ENCODE measurements at regions not wholly inside any gene's neighbourhood (a gene's known extent, or its start where the extent isn't known, plus 50 kb on each side); places are given as distances from the start of the nearest gene placed in this dataset.

DNA sequence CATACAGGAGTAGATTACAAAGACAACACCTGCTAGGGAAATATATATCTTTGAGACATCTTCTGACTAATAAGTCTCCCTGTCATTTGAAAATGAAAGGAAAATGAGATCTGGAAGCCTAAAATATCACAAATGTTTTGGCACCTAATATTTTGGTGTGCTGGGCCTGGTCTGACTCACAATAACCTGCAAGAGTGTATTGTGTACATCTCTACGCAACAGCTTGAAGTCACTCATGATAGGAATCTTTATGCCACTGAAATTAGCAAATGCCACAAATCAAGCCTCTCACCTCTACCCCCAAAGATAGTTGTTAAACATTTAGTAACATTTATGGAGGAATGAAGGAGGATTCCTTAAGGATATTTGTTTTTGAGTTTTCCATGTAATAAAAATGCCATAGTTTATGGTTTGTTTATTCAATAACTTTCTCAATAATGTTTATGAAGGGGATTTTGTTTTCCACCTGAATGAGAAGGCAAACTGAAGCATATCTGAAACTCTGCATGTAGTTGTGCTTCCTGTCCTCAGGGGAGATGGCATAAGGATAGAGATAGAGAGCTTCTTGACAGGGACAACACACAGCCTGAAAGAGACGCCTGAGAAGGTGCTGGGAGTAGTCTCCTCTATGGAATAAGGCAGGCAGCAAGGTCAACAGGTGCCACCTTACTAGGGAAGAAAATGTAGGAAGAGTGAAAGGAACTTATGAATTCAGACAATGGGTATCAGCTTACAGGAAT, 197.4 kb downstream of the AHR start:
- H3K36me3 ChIP-seq (ENCODE audit: control insufficient read depth, insufficient read depth, low read length): no peaks in the 10 kb centered on the region
- no peaks in the 10 kb centered on the region for H3K27me3 ChIP-seq (ENCODE audit: control insufficient read depth, insufficient read depth, low read length)
- TF ChIP-seq CTCF (IDR thresholded peaks at IDR 0.05; ENCODE audit: insufficient read depth, low read length, poor library complexity, severe bottlenecking): no peak
- no peak for DNase-seq (ENCODE audit: low read depth)
- H3K4me3 ChIP-seq (ENCODE audit: low read depth, low read length): no peak overlapping the region

- no peak for TF ChIP-seq CTCF (IDR thresholded peaks at IDR 0.05; ENCODE audit: insufficient read depth, low read length, poor library complexity, severe bottlenecking)
- DNase-seq (ENCODE audit: low read depth): no peak
- Histone ChIP-seq H3K36me3 (ENCODE audit: control insufficient read depth, insufficient read depth, low read length) (no peaks in the 10 kb centered on the region), H3K4me3 (ENCODE audit: low read depth, low read length) (no peak overlapping the region), H3K27me3 (ENCODE audit: control insufficient read depth, insufficient read depth, low read length) (no peaks in the 10 kb centered on the region)
These were observed 198.7 kb downstream of the AHR start for GRCh38 chr7:17497136-17497535.

DNA sequence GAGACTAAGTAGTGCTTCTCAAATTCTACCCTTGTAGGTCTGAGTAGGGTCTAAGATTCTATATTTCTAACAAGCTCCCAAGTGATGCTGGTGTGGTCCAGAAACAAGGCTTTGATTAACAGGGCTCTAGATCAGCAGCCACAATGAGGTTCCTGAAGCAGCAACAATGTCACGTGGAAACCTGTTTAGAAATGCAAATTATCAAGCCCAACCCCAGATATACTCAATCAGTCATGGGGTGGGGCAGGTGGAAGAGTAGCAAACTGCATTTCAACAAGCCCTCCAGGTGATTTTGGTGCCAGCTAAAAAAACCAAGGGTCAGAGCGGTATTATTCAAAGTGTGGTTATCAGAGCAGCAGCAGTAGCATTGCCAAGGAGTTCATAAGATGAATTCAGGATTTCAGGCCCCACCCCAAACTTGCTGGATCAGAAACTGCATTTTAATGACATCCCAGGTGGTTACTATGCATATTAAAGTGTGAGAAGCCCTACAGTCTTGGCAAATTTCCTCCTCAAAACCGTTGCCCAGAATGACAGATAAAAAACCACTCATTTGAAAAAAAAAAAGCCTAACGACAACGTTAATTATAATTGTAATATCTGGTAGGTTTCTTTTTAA, 199.2 kb downstream of the AHR start:
- TF ChIP-seq CTCF (IDR thresholded peaks at IDR 0.05; ENCODE audit: insufficient read depth, low read length, poor library complexity, severe bottlenecking): no peak
- no peaks in the 10 kb centered on the region for H3K36me3 ChIP-seq (ENCODE audit: control insufficient read depth, insufficient read depth, low read length)
- no peaks in the 10 kb centered on the region for H3K27me3 ChIP-seq (ENCODE audit: control insufficient read depth, insufficient read depth, low read length)
- no peak overlapping the region for H3K4me3 ChIP-seq (ENCODE audit: low read depth, low read length)
- no peak for DNase-seq (ENCODE audit: low read depth)

DNA sequence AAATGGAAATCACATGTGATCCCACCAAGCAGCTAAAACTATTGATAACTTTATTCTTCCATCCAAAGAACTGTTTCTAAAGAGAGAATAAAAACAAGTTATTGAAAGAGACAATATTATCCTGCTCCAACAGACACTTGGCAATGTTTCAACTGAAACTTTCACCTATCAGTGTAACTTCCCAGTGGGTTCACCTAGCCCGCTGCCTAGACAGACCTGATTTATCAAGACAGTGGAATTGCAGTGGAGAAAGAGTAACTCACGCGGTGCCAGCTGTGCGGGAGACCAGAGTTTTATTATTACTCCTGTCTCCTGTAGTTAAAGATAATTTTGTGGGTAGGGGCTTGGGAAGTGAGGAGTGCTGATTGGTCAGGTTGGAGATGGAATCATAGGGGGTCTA, 199.8 kb downstream of the AHR start:
- no peak for TF ChIP-seq CTCF (IDR thresholded peaks at IDR 0.05; ENCODE audit: insufficient read depth, low read length, poor library complexity, severe bottlenecking)
- no peaks in the 10 kb centered on the region for H3K36me3 ChIP-seq (ENCODE audit: control insufficient read depth, insufficient read depth, low read length)
- no peak for DNase-seq (ENCODE audit: low read depth)
- H3K4me3 ChIP-seq (ENCODE audit: low read depth, low read length): no peak overlapping the region
- no peaks in the 10 kb centered on the region for H3K27me3 ChIP-seq (ENCODE audit: control insufficient read depth, insufficient read depth, low read length)

DNA sequence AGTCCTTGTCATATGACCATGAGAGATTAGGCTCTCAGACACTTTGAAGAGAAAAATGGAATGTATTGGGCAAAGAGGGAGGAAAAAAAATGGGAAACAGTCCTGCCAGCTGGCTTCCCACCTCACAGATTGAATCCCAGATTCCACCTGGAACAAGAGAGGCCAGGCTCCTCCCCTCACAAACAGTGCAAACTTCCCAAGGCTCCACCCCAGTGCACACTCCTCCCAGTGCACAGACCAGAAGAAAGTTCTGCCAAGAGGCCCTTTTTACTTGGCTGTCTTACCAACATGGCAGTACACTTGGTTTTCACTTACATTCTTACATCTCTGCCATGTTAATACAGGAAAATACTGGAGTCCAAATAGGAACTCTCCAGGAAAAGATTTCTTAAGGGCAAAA, 202.3 kb downstream of the AHR start:
- Histone ChIP-seq H3K36me3 (ENCODE audit: control insufficient read depth, insufficient read depth, low read length) (no peaks in the 10 kb centered on the region), H3K4me3 (ENCODE audit: low read depth, low read length) (no peak overlapping the region), H3K27me3 (ENCODE audit: control insufficient read depth, insufficient read depth, low read length) (no peaks in the 10 kb centered on the region)
- TF ChIP-seq CTCF (IDR thresholded peaks at IDR 0.05; ENCODE audit: insufficient read depth, low read length, poor library complexity, severe bottlenecking): no peak
- no peak for DNase-seq (ENCODE audit: low read depth)

All from kidney epithelial cell (primary cell).